Adrenal gland (tissue), 5 donors: ENCODE measurements at regions not wholly inside any gene's neighbourhood (a gene's known extent, or its start where the extent isn't known, plus 50 kb on each side); places are given as distances from the start of the nearest gene placed in this dataset.

Experiments
- POLR2A ChIP-seq, 2 donors: fragments of 450-650 bp; IDR thresholded peaks; one replicate each; pipeline ENCODE4 v1.6.1; 2017; ENCODE audit warnings: antibody characterized with exemption in 2 of 2, mild to moderate bottlenecking in 2 of 2, moderate library complexity in 1 of 2
- TF ChIP-seq, protein P1 (sequence below), 6 experiments: fragments of 450-650 bp in 4 of 6; fragments of 200-600 bp in 2 of 6; sonication (generic) in 1 of 6; IDR thresholded peaks; 1 replicate in 5 of 6; 2 replicates in 1 of 6; pipeline versions ENCODE4 v1.5.1 to v1.8.0; 2016 to 2021; ENCODE audit warnings: antibody characterized with exemption in 6 of 6, mild to moderate bottlenecking in 2 of 6, moderate library complexity in 1 of 6
- donor health status: DM: no; HTN: no; CAD: no.

DNA sequence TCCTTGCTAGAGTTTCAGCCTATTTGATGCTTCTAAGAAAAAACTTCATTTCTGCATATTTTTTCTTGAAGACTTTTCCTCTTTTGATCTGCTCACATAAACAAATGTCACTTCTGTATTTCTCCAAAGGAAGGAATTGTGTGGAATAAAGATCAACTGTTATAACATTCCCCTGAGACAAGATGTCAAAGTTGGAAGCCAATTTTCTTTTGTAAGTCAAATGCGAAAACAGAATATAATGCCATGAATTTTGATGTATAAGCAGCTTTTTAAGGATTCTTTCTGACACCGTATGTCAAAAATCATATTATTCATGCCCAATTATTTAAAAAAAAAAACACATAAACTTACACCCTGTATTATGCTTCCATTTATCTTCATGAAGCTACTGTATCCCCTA is 70.3 kb upstream of the NHSL1 start:
- TF ChIP-seq, protein P1, sequence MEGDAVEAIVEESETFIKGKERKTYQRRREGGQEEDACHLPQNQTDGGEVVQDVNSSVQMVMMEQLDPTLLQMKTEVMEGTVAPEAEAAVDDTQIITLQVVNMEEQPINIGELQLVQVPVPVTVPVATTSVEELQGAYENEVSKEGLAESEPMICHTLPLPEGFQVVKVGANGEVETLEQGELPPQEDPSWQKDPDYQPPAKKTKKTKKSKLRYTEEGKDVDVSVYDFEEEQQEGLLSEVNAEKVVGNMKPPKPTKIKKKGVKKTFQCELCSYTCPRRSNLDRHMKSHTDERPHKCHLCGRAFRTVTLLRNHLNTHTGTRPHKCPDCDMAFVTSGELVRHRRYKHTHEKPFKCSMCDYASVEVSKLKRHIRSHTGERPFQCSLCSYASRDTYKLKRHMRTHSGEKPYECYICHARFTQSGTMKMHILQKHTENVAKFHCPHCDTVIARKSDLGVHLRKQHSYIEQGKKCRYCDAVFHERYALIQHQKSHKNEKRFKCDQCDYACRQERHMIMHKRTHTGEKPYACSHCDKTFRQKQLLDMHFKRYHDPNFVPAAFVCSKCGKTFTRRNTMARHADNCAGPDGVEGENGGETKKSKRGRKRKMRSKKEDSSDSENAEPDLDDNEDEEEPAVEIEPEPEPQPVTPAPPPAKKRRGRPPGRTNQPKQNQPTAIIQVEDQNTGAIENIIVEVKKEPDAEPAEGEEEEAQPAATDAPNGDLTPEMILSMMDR (IDR thresholded peaks at IDR 0.05): no peak
- TF ChIP-seq POLR2A (IDR thresholded peaks at IDR 0.05): no peak
